GM18505 (cell line): ENCODE measurements at regions not wholly inside any gene's neighbourhood (a gene's known extent, or its start where the extent isn't known, plus 50 kb on each side); places are given as distances from the start of the nearest gene placed in this dataset.
"Not testable (repeated sequence)": the region's sequence is repeated elsewhere in the genome, so short reads cannot be mapped to it uniquely, and the experiment has no call there.

Experiments
- ATAC-seq: cut with Tn5 transposase; IDR thresholded peaks from one replicate; pipeline ENCODE4 v1.9.1; 2021; ENCODE audit not compliant: unreplicated experiment
- POLR2A ChIP-seq: IDR thresholded peaks from 4 replicates; pipeline ENCODE4 v1.6.1; 2011; ENCODE audit warnings: borderline replicate concordance; ENCODE audit not compliant: insufficient read depth, insufficient read length; ENCODE audit errors: extremely low read depth

DNA sequence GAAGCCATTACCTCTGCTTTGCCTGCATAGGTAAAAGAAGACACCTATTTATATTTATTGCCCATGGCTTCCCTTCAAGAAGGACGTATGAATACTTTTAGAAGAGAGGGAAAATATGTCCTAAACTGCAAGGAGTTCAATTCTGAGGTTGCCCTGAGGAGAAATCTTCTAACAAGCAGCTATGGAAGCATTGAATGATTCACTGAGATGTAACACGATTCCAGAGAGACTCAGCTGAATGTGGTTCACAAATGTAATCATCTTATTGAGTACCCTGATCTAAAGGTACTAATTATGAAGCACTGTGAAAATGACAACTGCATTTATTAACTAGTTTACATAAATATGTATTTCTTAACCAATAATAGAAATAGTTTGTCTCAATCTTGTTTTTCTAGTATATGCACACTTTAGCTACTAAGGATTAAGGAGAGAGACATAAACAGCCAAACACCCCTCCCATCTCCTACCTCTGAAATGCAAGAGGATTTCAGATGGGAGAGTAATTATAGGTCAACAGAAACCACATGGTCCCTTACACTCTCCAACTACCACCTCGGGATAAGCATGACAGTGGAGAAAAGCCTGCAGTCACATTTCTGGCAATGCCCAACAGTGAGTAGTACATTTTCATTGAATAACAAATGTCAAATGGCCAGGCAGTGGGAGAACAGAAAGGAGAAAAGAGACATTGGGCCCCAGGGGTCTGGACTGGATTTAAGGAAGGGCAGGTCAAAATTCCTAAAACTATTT is 506.2 kb upstream of the IL12A start:
- TF ChIP-seq POLR2A: no peak
- no peak for ATAC-seq

- no peak for TF ChIP-seq POLR2A
- no peak for ATAC-seq
These were observed 505.7 kb upstream of the IL12A start for GRCh38 chr3:159482994-159483367.

GRCh38 chr3:159486580-159486979 is 502.1 kb upstream of the IL12A start:
- ATAC-seq: no peak
- TF ChIP-seq POLR2A: no peak

GRCh38 chr3:159487304-159487703 is 501.3 kb upstream of the IL12A start:
- no peak for TF ChIP-seq POLR2A
- ATAC-seq: no peak

DNA sequence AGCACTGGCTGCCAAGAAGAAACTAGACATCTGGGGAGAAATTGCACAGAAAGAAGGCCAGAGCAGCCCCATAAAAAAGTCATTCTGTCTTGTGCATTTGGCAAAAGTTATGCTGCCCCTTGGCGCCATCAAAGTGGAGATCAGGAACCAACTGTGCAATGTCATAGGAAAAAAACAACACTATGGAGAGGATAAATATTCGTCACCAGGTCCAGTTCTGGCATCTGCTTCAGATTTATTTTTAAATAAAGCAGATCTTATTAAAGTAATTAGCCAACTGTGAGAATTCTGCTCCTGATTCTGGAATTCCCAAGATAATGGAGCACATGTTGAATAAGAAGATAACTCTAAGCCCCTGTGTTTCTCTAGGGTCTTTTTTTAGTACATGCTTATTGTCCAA is 500.0 kb upstream of the IL12A start:
- ATAC-seq: no peak
- no peak for TF ChIP-seq POLR2A

GRCh38 chr3:159497361-159497760 is 491.3 kb upstream of the IL12A start:
- ATAC-seq: no peak
- no peak for TF ChIP-seq POLR2A

DNA sequence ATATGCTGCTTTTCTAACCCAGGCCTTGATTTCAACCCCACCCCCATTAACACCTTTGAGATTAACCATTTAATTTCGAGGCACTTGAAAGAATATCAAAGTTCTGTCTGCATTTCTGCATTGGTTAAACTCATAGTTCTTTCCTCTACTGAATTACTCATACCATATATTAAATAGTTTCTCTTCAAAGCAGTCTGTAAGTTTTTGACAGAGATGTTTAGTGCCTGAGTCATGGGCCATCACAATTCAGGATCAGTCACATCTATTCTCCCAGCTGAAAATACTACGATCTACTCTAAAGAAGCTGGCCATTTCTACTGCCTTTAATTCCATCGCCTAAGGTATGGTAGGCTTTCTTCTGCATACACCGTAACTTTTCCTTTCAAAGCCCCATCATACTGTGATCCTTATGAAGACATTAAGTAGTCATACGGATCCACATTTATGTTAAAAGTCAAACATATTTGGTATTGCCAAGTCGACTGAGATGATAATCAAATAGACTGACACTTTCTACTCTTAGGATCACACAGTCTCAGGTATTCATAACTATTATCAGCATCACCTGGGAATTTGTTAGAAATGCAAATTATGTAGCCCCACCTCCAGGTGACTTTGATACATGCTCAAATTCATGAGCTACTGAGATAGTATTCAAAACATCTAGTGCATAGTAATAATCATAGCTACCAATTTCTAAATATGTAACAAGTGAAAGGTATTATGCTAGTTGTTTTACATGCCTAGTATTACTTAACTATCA is 489.4 kb upstream of the IL12A start:
- TF ChIP-seq POLR2A: no peak
- ATAC-seq: no peak

GRCh38 chr3:159501029-159501428 is 487.6 kb upstream of the IL12A start:
- no peak for TF ChIP-seq POLR2A
- no peak for ATAC-seq

GRCh38 chr3:159502986-159503385 is 485.6 kb upstream of the IL12A start:
- no peak for TF ChIP-seq POLR2A

GRCh38 chr3:159510988-159511387 is 477.6 kb upstream of the IL12A start:
- ATAC-seq: not testable (repeated sequence)

More at GRCh38 chr3:159502986-159503385, 485.6 kb upstream of the IL12A start:
- ATAC-seq: no peak

- ATAC-seq: no peak
- TF ChIP-seq POLR2A: no peak
These were observed 475.2 kb upstream of the IL12A start for GRCh38 chr3:159513444-159513843.

GRCh38 chr3:159513867-159514380 is 474.7 kb upstream of the IL12A start:
- no peak for TF ChIP-seq POLR2A
- ATAC-seq: no peak

DNA sequence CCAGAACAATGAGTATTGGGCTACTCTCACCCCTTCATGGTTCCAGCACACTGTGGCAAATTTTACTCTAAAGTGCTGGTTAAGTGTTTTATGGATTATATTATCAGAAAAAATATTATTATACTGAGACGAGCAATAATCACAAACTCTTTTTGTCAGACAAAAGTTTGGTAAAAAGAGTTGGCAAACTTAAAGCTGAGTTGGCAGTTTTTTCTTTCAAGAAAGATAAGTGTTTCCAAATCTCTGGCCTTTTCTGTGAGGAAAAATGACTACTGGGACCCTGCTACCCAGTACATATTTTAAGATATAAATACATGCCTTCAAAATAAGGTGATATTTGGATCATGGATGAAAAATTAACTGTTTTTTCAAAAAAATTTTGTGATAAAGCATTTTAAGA is 471.5 kb upstream of the IL12A start:
- no peak for ATAC-seq
- no peak for TF ChIP-seq POLR2A

GRCh38 chr3:159520638-159521037 is 468.0 kb upstream of the IL12A start:
- ATAC-seq: no peak

More at GRCh38 chr3:159520638-159521037, 468.0 kb upstream of the IL12A start:
- TF ChIP-seq POLR2A: no peak
